ENCODE measurements at regions not wholly inside any gene's neighbourhood (a gene's known extent, or its start where the extent isn't known, plus 50 kb on each side); places are given as distances from the start of the nearest gene placed in this dataset.

GRCh38 chr11:95545116-95545875 is 244.3 kb downstream of the FAM76B start:
- DNase-seq: peak; percentile 2

GRCh38 chr11:95544095-95544856 is 245.3 kb downstream of the FAM76B start:
- peak; percentile 80 for DNase-seq

GRCh38 chr11:95542868-95543551 is 246.6 kb downstream of the FAM76B start:
- no peak for DNase-seq

DNA sequence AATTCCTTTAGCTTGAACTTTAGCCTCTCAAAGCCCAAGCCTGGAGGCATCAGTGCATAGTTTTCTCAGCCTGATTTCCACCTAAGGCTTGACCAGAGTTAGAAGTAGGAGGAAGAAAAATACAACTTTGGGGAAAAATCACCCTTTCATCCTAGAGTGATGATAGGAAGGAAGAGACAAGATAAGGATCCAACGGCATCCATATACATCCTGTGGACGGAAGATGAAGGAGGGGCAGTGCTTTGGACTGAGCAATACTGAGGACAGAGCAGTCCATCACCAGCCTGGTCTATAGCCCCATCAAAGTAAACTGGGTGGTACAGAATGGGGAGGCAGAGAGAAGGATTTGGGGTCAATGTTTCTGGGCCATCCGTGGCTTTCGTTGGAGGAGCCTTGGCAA is 247.9 kb downstream of the FAM76B start:
- no peak for DNase-seq

DNA sequence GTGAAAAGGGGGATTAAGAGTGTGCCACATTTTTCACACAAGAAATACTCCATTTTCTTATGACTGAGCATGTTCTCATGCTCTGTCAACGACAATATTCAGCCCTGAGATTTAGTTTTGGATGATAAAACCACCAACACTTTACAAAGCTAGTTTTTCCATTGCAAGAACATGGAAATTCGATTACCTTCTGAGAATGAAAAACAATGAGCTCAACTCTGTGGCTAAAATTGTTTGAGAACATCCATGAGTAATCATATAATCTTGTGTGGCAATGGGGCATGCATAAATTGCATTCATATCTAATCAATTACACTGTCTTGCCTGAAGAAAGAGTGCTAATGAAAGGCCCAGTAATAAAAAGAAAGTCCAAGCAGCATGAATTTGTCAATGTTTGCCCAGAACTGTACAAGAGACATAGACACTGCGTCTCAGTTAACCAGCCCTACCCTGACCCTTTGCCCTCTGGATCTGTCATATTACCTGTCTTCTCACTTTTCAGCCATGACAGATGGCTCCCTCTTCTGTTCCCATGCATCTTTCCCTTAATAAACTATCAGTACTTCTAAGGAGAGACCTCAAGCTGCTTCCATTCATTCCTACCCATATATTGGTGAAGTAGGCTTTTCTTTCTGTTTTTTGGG is 253.4 kb downstream of the FAM76B start:
- DNase-seq: peak; percentile 50

DNA sequence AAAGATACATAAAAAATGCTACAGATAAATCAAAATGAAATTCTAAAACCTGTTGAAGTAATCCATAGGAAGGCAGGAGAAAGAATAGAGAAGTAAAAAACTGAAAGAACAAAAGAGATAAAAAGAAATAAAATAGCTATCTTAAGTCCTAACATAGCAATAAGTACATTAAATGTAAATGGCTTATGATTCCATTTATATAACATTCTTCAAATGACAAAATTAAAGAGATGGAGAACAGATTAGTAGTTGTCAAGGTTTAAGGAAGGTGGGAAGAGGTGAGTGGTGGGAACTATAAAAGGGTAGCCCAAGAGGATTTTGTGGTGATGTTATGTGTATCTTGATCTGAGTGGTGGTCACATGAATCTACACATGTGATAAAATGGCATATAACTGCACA is 254.8 kb downstream of the FAM76B start:
- no peak for DNase-seq

GRCh38 chr11:95534226-95534625 is 255.4 kb downstream of the FAM76B start:
- no peak for DNase-seq

DNA sequence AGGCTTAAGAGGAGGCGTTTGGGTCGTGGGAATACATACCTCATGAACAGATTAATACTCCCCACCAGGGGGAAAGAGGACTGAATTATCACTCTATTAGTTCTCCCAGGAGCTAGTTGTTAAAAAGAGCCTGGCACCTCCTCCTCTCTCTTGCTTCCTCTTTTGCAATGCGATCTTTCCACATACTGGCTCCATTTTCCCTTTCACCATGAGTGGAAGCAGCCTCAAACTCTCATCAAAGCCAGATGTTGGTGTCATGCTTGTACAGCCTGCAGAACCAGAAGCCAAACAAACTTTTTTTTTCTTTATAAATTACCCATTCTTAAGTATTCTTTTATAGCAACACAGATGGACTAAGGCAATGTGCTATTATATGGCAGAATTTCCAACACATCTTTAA is 258.5 kb downstream of the FAM76B start:
- DNase-seq: peak; percentile 17

DNA sequence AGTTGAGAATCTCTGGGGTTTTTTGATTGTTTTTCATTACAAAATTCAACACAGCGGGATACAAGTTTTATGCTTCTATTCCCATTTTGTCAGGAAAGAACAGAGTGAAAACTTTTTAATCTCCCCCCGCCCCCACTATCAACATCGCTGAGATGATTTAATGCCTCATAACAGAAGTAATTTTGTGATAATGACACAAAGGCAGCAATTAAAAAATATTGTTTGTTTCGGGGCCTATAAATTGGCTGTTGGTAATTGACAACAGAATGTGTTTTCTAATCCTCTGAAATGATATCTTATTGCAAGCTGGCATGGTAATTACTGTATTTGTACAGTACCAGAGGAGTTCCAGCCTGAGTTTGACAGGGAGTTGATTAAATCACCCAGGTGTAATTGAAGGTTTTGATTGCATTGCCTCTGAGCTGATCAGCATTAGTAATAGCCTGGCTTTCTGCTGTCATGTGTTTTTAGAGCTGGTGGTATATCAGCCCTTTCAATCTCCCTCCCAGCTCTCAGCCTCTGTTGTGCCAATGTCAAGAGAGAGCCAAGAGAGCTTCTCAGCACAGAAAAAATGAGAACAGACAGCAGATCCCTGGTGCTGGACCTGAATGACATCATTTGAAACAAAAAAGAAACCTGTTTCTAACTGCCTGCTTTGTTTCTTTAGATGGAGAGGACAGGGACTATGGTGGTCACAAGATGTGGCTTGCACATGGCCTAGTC is 265.1 kb downstream of the FAM76B start:
- DNase-seq: no peak

- DNase-seq: peak; percentile 6
These were observed 266.7 kb downstream of the FAM76B start for GRCh38 chr11:95522874-95523273.

DNA sequence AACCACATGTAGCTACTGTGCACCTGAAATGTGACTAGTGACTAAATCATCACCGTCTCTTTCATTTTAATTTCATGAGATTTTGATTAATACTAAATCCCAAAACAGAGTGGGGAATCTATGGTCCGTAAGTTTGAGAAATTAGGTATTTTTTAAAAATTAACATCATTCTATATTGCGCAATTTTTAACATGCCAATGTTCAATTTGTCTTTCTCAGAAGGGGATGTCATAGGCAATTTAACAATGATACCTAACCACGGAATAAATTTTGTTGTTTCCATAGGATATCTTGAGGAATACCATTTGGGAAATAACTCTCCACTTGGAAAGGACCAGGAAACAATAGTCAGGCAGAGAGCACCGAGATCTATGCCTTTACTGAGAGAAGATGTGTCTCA is 267.7 kb downstream of the FAM76B start:
- DNase-seq: no peak

DNA sequence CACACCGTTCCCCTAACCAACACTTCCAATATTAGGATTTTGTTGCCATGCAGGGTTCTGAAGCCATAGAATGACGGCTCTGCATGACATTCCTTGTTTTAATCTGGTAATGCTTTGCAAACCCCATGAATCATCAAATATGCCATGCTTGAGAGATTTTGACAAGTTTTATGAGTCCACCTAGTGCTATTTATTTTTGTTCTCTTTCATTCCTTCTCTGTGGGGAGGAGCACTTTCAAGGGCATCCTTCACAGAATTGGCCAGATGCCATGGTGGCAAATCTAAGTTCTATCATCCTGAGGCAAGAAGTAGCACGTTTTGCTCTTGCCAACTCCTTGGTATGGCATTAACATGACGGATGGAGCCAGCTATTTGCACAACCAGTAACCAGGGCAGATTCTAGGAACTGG is 268.4 kb downstream of the FAM76B start:
- DNase-seq: peak; percentile 40

DNA sequence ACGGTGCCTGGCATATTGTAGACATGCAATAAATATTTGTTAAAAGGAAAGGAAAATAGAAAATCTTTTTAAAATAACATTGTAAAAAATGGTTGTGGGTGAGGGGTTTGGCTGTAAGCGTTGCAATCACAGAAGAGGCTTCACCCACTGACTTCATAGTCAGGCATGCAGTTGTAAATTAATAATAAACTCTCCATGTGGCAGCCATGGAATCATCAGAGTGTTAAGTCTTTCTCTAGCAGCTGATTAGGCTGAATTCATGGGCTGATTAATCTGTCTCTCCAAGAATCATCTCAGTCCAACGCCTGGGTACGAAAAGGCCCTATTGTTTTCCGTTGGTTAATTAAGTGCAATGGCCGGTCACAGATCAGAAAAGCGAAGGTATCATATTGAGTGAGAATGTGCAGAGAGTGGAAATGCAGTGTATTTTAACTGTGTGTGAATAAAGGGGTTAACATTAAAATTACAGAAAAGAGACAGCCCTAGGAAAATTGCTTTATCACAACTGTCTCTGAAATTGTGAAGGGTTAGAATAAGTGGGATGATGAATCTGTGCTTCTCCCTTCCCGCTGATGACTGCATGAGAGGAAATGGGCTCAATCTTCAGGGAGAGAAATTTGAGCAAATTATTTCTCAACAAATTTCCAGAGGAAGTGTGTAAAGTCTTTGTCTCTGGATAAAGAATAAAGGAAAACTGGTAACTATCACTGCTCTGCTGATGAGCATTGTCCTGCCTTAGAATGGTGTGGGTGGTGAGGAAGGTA is 269.0 kb downstream of the FAM76B start:
- no peak for DNase-seq

DNA sequence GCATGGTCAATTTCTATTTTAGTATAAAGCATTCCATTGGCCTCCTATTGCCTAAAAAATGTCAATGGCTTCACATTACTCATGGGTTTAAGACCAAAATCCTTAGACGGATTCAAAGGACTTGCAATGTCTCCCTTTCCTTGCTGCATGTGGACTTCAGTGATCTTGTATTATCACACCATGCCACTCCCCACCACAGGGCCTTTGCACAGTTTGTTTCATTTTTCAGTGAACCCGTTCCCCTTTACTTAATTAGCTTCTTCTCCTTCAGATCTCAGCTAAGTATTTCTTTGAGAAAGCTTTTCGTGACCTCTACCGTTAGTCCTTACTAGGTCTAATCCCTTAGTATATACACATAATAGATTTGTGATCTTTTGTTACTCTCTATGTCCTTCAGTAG is 269.7 kb downstream of the FAM76B start:
- DNase-seq: no peak

- no peak for DNase-seq
These were observed 272.1 kb downstream of the FAM76B start for GRCh38 chr11:95517453-95517852.

DNA sequence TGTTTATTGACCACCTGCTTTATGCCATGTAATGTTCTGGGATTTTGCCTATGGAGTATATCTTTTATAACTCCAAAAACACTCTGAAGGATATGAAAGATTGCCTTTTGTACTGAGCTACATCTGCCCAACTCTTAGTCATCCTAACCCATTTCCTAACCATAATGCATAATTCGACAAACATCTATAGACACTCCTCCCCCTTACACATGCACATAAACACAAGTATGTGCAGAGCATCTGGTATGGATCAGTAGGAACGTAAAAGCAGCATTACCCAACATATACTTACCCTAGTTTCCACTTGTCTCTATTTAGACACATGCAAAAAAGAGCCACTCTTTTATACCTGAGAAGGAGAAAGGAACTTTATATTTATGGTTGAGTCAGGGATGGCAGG is 272.8 kb downstream of the FAM76B start:
- peak; percentile 95 for DNase-seq

- DNase-seq: no peak
These were observed 273.4 kb downstream of the FAM76B start for GRCh38 chr11:95516175-95516574.

GRCh38 chr11:95515371-95515770 is 274.2 kb downstream of the FAM76B start:
- DNase-seq: peak; percentile 59

DNA sequence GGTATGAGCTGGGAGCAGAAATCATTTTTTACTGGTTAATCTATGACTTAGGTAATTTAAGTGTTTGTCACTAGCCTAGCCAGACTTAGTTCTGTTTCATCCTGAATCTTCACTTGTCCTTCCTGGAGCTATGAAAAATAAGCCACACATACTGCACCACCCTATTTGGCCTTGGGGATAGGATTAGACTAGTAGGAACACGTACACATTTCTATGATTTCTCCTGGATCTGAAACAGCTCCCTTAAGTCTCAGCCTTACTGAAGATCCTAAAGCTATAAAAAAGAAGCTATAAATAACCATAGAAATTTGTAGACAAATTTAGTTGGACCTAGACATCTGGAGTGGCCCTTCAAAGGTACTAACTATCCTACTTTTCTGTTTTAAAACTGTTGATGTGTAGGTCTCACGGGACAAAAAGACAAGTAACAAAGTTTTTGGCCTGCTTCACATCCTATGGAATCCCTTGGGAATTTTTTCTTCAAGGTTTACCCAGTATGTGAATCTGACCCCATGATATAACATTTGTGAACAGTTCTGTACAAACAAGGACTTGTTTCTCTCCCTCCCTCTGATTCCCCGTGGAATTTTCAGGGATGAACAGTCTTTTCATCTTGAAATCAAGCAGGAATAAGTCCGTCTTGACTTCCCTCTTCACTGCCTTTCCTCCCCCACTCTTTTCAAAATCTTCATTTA is 275.0 kb downstream of the FAM76B start:
- DNase-seq: no peak

DNA sequence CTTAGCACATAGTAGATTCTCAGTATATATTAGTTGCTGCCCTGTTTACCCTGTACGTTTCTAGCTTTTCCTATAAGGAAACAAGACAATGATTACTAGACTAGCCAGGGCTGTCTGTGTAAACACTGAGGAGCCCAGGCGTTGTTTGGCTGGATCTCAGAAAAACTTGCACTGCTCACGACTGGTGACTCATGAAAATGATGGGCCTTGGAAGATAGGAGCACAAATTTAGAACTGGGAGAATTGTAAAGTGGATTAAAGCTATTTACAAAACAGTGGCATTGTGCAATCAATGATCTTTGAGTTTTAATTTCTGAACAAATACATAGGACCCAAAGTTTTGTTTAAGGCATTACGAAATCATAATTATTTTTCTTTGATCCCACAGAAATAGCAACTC is 276.9 kb downstream of the FAM76B start:
- DNase-seq: peak; percentile 94

DNA sequence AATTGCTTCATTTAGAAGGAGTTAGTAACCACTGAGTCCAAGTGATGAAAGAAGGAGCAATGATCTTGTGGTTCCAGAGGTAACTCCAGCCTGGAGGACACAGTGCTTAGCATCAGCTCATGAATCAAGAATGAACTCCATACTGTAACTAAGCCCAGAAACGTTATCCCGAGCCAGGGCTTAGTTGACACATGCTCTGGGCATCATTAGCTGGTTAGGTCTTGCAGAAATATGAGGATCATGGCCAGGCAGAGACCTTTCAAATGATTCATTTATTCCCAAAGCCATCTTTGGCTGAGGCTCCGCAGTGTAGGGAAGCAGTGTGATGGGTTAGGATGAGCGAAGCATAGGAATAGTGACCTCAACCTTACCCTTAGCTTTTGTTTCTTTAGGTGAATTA is 277.4 kb downstream of the FAM76B start:
- peak; percentile 84 for DNase-seq

Measured in HCEC 1CT (cell line).